GM19467 (cell line): ENCODE measurements at regions not wholly inside any gene's neighbourhood (a gene's known extent, or its start where the extent isn't known, plus 50 kb on each side); places are given as distances from the start of the nearest gene placed in this dataset.

Experiments
- ATAC-seq: cut with Tn5 transposase; IDR thresholded peaks from one replicate; pipeline ENCODE4 v1.9.1; 2021; ENCODE audit warnings: mild to moderate bottlenecking, moderate library complexity; ENCODE audit not compliant: unreplicated experiment

- no peak for ATAC-seq
Observed at GRCh38 chr5:173689737-173690360, 73.4 kb upstream of the BOD1 start.

- ATAC-seq = no peak
Observed at GRCh38 chr5:173691931-173692330, 75.5 kb upstream of the BOD1 start.

- ATAC-seq = no peak
Observed at GRCh38 chr5:173693670-173694069, 77.2 kb upstream of the BOD1 start.

- no peak for ATAC-seq
Observed at GRCh38 chr5:173696216-173696615, 79.8 kb upstream of the BOD1 start.

GRCh38 chr5:173697931-173698579, 81.6 kb upstream of the BOD1 start:
- ATAC-seq = no peak

- ATAC-seq = no peak
Observed at GRCh38 chr5:173699966-173700365, 83.5 kb upstream of the BOD1 start.

GRCh38 chr5:173703466-173703865, 87.0 kb upstream of the BOD1 start:
- no peak for ATAC-seq

- ATAC-seq = no peak
Observed at GRCh38 chr5:173704615-173705511, 88.4 kb upstream of the BOD1 start.

- ATAC-seq = no peak
Observed at GRCh38 chr5:173705512-173706044, 89.1 kb upstream of the BOD1 start.

- ATAC-seq = no peak
Observed at GRCh38 chr5:173706700-173707099, 90.2 kb upstream of the BOD1 start.

GRCh38 chr5:173707392-173707791, 90.9 kb upstream of the BOD1 start:
- ATAC-seq = peak; percentile 65

GRCh38 chr5:173709145-173709544, 92.7 kb upstream of the BOD1 start:
- no peak for ATAC-seq

GRCh38 chr5:173709761-173710160, 93.3 kb upstream of the BOD1 start:
- ATAC-seq = no peak

- no peak for ATAC-seq
Observed at GRCh38 chr5:173710528-173710927, 94.1 kb upstream of the BOD1 start.

- no peak for ATAC-seq
Observed at GRCh38 chr5:173711466-173711865, 95.0 kb upstream of the BOD1 start.

- ATAC-seq = no peak
Observed at GRCh38 chr5:173712609-173713175, 96.2 kb upstream of the BOD1 start.

GRCh38 chr5:173714551-173715428, 98.3 kb upstream of the BOD1 start:
- no peak for ATAC-seq

- no peak for ATAC-seq
Observed at GRCh38 chr5:173715607-173716006, 99.2 kb upstream of the BOD1 start.

GRCh38 chr5:173716058-173716682, 99.7 kb upstream of the BOD1 start:
- ATAC-seq = no peak

GRCh38 chr5:173717959-173718358, 101.5 kb upstream of the BOD1 start:
- ATAC-seq = no peak
